ENCODE measurements at regions not wholly inside any gene's neighbourhood (a gene's known extent, or its start where the extent isn't known, plus 50 kb on each side); places are given as distances from the start of the nearest gene placed in this dataset.

GRCh38 chr4:123102897-123103471 lies 180.6 kb upstream of the NUDT6 start:
- no peak overlapping the region for H3K4me2 ChIP-seq (replicated peaks; ENCODE audit: extremely low read depth, low read length, poor library complexity, severe bottlenecking)
- peaks cover 8 to 13% of the 10 kb centered on the region in 2 donors for H3K36me3 Mint-ChIP-seq
- H3K9ac ChIP-seq (ENCODE audit: insufficient read depth, low read length, poor library complexity, severe bottlenecking): no peak overlapping the region
- no peaks in the 10 kb centered on the region for H3K36me3 ChIP-seq (replicated peaks in 1 of 2; ENCODE audit: control insufficient read depth in 1 of 2, insufficient read depth in 2 of 2, low read length in 2 of 2)
- no peak overlapping the region for H3K4me3 ChIP-seq (replicated peaks in 1 of 3; ENCODE audit: low read depth in 2 of 3, low read length in 3 of 3)
- no CpG with 5 or more reads among the region's 3 CpGs for WGBS (ENCODE audit: insufficient coverage)
- TF ChIP-seq CTCF (IDR thresholded peaks at IDR 0.05): peak; percentile 84
- intact Hi-C loops (cut with micrococcal nuclease): loop anchor here in 1 of 2 donors (10.0 kb wide), 1 partner anchor 562 kb away; no protein-coding TSS in a partner anchor
- H3K4me1 ChIP-seq (ENCODE audit: control insufficient read depth in 1 of 2, insufficient read depth in 2 of 2, low read length in 2 of 2): no peaks in the 10 kb centered on the region
- no peak overlapping the region for H3K27ac Mint-ChIP-seq
- peaks cover 0 to 5% (median 0%) of the 10 kb centered on the region in 7 donors for H3K9me3 Mint-ChIP-seq
- no peaks in the 10 kb centered on the region for H3K27me3 ChIP-seq (ENCODE audit: control insufficient read depth in 2 of 2, insufficient read depth in 2 of 2, low read length in 2 of 2)
- no peaks in the 10 kb centered on the region for H3K79me2 ChIP-seq (ENCODE audit: insufficient read depth, low read length)
- no peaks in the 10 kb centered on the region for H3K4me1 Mint-ChIP-seq
- no peaks in the 10 kb centered on the region for H4K20me1 ChIP-seq (ENCODE audit: insufficient read depth, low read length)
- H3K4me3 Mint-ChIP-seq: no peak overlapping the region
- H2AFZ ChIP-seq (ENCODE audit: insufficient read depth, low read depth, low read length, poor library complexity, severe bottlenecking): no peak overlapping the region
- no peaks in the 10 kb centered on the region for H3K27me3 Mint-ChIP-seq (ENCODE audit: low read depth in 3 of 3)
- no peak overlapping the region for H3K27ac ChIP-seq (ENCODE audit: low read depth in 1 of 2, low read length in 2 of 2)
- no peaks in the 10 kb centered on the region for H3K9me3 ChIP-seq (replicated peaks in 1 of 2; ENCODE audit: control insufficient read depth in 1 of 2, insufficient read depth in 1 of 2, low read length in 2 of 2)
- peak; percentile 4 to 23 (median 7) for DNase-seq

- H4K20me1 ChIP-seq (ENCODE audit: insufficient read depth, low read length): no peaks in the 10 kb centered on the region
- H3K27me3 ChIP-seq (ENCODE audit: control insufficient read depth in 2 of 2, insufficient read depth in 2 of 2, low read length in 2 of 2): no peaks in the 10 kb centered on the region
- Mint-ChIP-seq H3K27me3 (ENCODE audit: low read depth in 3 of 3) (no peaks in the 10 kb centered on the region), H3K27ac (no peak overlapping the region), H3K4me3 (no peak overlapping the region), H3K36me3 (peaks cover 4 to 10% of the 10 kb centered on the region in 2 donors), H3K9me3 (peaks cover 0 to 5% (median 0%) of the 10 kb centered on the region in 7 donors), H3K4me1 (no peaks in the 10 kb centered on the region)
- H3K4me3 ChIP-seq (replicated peaks in 1 of 3; ENCODE audit: low read depth in 2 of 3, low read length in 3 of 3): no peak overlapping the region
- H3K4me1 ChIP-seq (ENCODE audit: control insufficient read depth in 1 of 2, insufficient read depth in 2 of 2, low read length in 2 of 2): no peaks in the 10 kb centered on the region
- no peak overlapping the region for H2AFZ ChIP-seq (ENCODE audit: insufficient read depth, low read depth, low read length, poor library complexity, severe bottlenecking)
- intact Hi-C loops (cut with micrococcal nuclease): loop anchor here in 1 of 2 donors (10.0 kb wide), 1 partner anchor 560 kb away; no protein-coding TSS in a partner anchor
- no peak for DNase-seq
- no peak overlapping the region for H3K4me2 ChIP-seq (replicated peaks; ENCODE audit: extremely low read depth, low read length, poor library complexity, severe bottlenecking)
- WGBS (ENCODE audit: insufficient coverage): no CpG with 5 or more reads among the region's 3 CpGs
- no peak overlapping the region for H3K27ac ChIP-seq (ENCODE audit: low read depth in 1 of 2, low read length in 2 of 2)
- TF ChIP-seq CTCF (IDR thresholded peaks at IDR 0.05): no peak
- H3K9me3 ChIP-seq (replicated peaks in 1 of 2; ENCODE audit: control insufficient read depth in 1 of 2, insufficient read depth in 1 of 2, low read length in 2 of 2): no peaks in the 10 kb centered on the region
- no peaks in the 10 kb centered on the region for H3K79me2 ChIP-seq (ENCODE audit: insufficient read depth, low read length)
- no peak overlapping the region for H3K9ac ChIP-seq (ENCODE audit: insufficient read depth, low read length, poor library complexity, severe bottlenecking)
- no peaks in the 10 kb centered on the region for H3K36me3 ChIP-seq (replicated peaks in 1 of 2; ENCODE audit: control insufficient read depth in 1 of 2, insufficient read depth in 2 of 2, low read length in 2 of 2)
These were observed 182.1 kb upstream of the NUDT6 start for GRCh38 chr4:123104310-123105025.
